GM12872 (cell line): ENCODE measurements at regions not wholly inside any gene's neighbourhood (a gene's known extent, or its start where the extent isn't known, plus 50 kb on each side); places are given as distances from the start of the nearest gene placed in this dataset.

Experiments
- CTCF ChIP-seq: IDR thresholded peaks from 3 replicates; pipeline ENCODE4 v1.5.1; 2011; ENCODE audit warnings: low read depth, mild to moderate bottlenecking, low read length, moderate library complexity; ENCODE audit not compliant: insufficient read depth

- TF ChIP-seq CTCF: no peak
These were observed 73.9 kb downstream of the LSM3 start for GRCh38 chr3:14252321-14253021.

GRCh38 chr3:14253022-14253706, 74.5 kb downstream of the LSM3 start:
- no peak for TF ChIP-seq CTCF

GRCh38 chr3:14253707-14254382, 75.2 kb downstream of the LSM3 start:
- no peak for TF ChIP-seq CTCF

- no peak for TF ChIP-seq CTCF
These were observed 76.4 kb downstream of the LSM3 start for GRCh38 chr3:14254812-14255702.

- no peak for TF ChIP-seq CTCF
These were observed 77.4 kb downstream of the LSM3 start for GRCh38 chr3:14256046-14256445.

- no peak for TF ChIP-seq CTCF
These were observed 78.1 kb downstream of the LSM3 start for GRCh38 chr3:14256561-14257342.
